ENCODE measurements at regions not wholly inside any gene's neighbourhood (a gene's known extent, or its start where the extent isn't known, plus 50 kb on each side); places are given as distances from the start of the nearest gene placed in this dataset.
"Not testable (repeated sequence)": the region's sequence is repeated elsewhere in the genome, so short reads cannot be mapped to it uniquely, and the experiment has no call there.

GRCh38 chr12:72865921-72866320 lies 593.8 kb downstream of the TRHDE start:
- no peak for DNase-seq

GRCh38 chr12:72869024-72869423 lies 596.9 kb downstream of the TRHDE start:
- DNase-seq: no peak

GRCh38 chr12:72872238-72872887 lies 600.2 kb downstream of the TRHDE start:
- peak; percentile 36 for DNase-seq

- DNase-seq: no peak
Observed at GRCh38 chr12:72872996-72873395, 600.8 kb downstream of the TRHDE start.

- DNase-seq: no peak
Observed at GRCh38 chr12:72876092-72876491, 603.9 kb downstream of the TRHDE start.

- DNase-seq: no peak
Observed at GRCh38 chr12:72888693-72889092, 616.5 kb downstream of the TRHDE start.

- no peak for DNase-seq
Observed at GRCh38 chr12:72889791-72890190, 617.6 kb downstream of the TRHDE start.

GRCh38 chr12:72901685-72902084 lies 629.5 kb downstream of the TRHDE start:
- DNase-seq: no peak

GRCh38 chr12:72925716-72926115 lies 653.5 kb downstream of the TRHDE start:
- no peak for DNase-seq

GRCh38 chr12:72931838-72932237 lies 659.7 kb downstream of the TRHDE start:
- not testable (repeated sequence) for DNase-seq

GRCh38 chr12:72937486-72937885 lies 665.3 kb downstream of the TRHDE start:
- DNase-seq: no peak

- no peak for DNase-seq
Observed at GRCh38 chr12:72957454-72957853, 685.3 kb downstream of the TRHDE start.

- no peak for DNase-seq
Observed at GRCh38 chr12:72966684-72967083, 694.5 kb downstream of the TRHDE start.

- DNase-seq: no peak
Observed at GRCh38 chr12:72974954-72975555, 702.9 kb downstream of the TRHDE start.

- no peak for DNase-seq
Observed at GRCh38 chr12:72978999-72979398, 706.8 kb downstream of the TRHDE start.

GRCh38 chr12:72982356-72982755 lies 710.2 kb downstream of the TRHDE start:
- no peak for DNase-seq

GRCh38 chr12:72986963-72987362 lies 714.8 kb downstream of the TRHDE start:
- DNase-seq: no peak

- DNase-seq: no peak
Observed at GRCh38 chr12:72989458-72989947, 717.3 kb downstream of the TRHDE start.

GRCh38 chr12:72995029-72995428 lies 722.9 kb downstream of the TRHDE start:
- DNase-seq: not testable (repeated sequence)

- DNase-seq: no peak
Observed at GRCh38 chr12:72995616-72996015, 723.4 kb downstream of the TRHDE start.

- not testable (repeated sequence) for DNase-seq
Observed at GRCh38 chr12:73001806-73002205, 729.6 kb downstream of the TRHDE start.

- DNase-seq: not testable (repeated sequence)
Observed at GRCh38 chr12:73002504-73002903, 730.3 kb downstream of the TRHDE start.

GRCh38 chr12:73009138-73009834 lies 737.1 kb downstream of the TRHDE start:
- DNase-seq: not testable (repeated sequence)

- DNase-seq: no peak
Observed at GRCh38 chr12:73017981-73018380, 745.8 kb downstream of the TRHDE start.

Data from NCI-H510A (cell line).